ENCODE measurements at regions not wholly inside any gene's neighbourhood (a gene's known extent, or its start where the extent isn't known, plus 50 kb on each side); places are given as distances from the start of the nearest gene placed in this dataset.

GRCh38 chr17:77501101-77501566 lies 360.4 kb downstream of the SEC14L1 start:
- H3K4me3 ChIP-seq (ENCODE audit: low read length) = no peak overlapping the region
- peak; percentile 57 for TF ChIP-seq CTCF (conservative IDR thresholded peaks at IDR 0.05; ENCODE audit: low read depth, low read length)
- DNase-seq (ENCODE audit: low read depth) = no peak

GRCh38 chr17:77501751-77502625 lies 361.2 kb downstream of the SEC14L1 start:
- no peak for TF ChIP-seq CTCF (conservative IDR thresholded peaks at IDR 0.05; ENCODE audit: low read depth, low read length)
- no peak for DNase-seq (ENCODE audit: low read depth)
- no peak overlapping the region for H3K4me3 ChIP-seq (ENCODE audit: low read length)

- no peak for DNase-seq (ENCODE audit: low read depth)
- no peak for TF ChIP-seq CTCF (conservative IDR thresholded peaks at IDR 0.05; ENCODE audit: low read depth, low read length)
- no peak overlapping the region for H3K4me3 ChIP-seq (ENCODE audit: low read length)
Observed at GRCh38 chr17:77502626-77503292, 362.0 kb downstream of the SEC14L1 start.

GRCh38 chr17:77503293-77503655 lies 362.5 kb downstream of the SEC14L1 start:
- no peak for TF ChIP-seq CTCF (conservative IDR thresholded peaks at IDR 0.05; ENCODE audit: low read depth, low read length)
- DNase-seq (ENCODE audit: low read depth) = no peak
- H3K4me3 ChIP-seq (ENCODE audit: low read length) = no peak overlapping the region

- no peak for DNase-seq (ENCODE audit: low read depth)
- no peak for TF ChIP-seq CTCF (conservative IDR thresholded peaks at IDR 0.05; ENCODE audit: low read depth, low read length)
- no peak overlapping the region for H3K4me3 ChIP-seq (ENCODE audit: low read length)
Observed at GRCh38 chr17:77503916-77504651, 363.3 kb downstream of the SEC14L1 start.

- no peak for TF ChIP-seq CTCF (conservative IDR thresholded peaks at IDR 0.05; ENCODE audit: low read depth, low read length)
- no peak overlapping the region for H3K4me3 ChIP-seq (ENCODE audit: low read length)
- no peak for DNase-seq (ENCODE audit: low read depth)
Observed at GRCh38 chr17:77504652-77505155, 363.9 kb downstream of the SEC14L1 start.
